Retinal pigment epithelial cell (primary cell): ENCODE measurements at regions not wholly inside any gene's neighbourhood (a gene's known extent, or its start where the extent isn't known, plus 50 kb on each side); places are given as distances from the start of the nearest gene placed in this dataset.

ENCODE experiments used
- DNase-seq: peaks from one replicate; pipeline ENCODE4 v3.0.0-alpha.2; 2010; ENCODE audit warnings: low read depth
- H3K4me3 ChIP-seq: 2 replicates; pipeline ENCODE4 v1.5.1; 2011; ENCODE audit warnings: mild to moderate bottlenecking, low read length, control low read depth, moderate library complexity
- CTCF ChIP-seq: conservative IDR thresholded peaks from 2 replicates; pipeline ENCODE4 v1.5.1; 2011; ENCODE audit warnings: low read depth, low read length, control low read depth, inconsistent platforms

- no peak for DNase-seq
- no peak for TF ChIP-seq CTCF
- H3K4me3 ChIP-seq = no peak overlapping the region
Measured at GRCh38 chr2:15081356-15081755, 448.8 kb downstream of the LRATD1 start.

GRCh38 chr2:15082105-15083058 is 449.9 kb downstream of the LRATD1 start:
- no peak for DNase-seq
- H3K4me3 ChIP-seq = no peak overlapping the region
- no peak for TF ChIP-seq CTCF

GRCh38 chr2:15084826-15085489 is 452.4 kb downstream of the LRATD1 start:
- no peak for TF ChIP-seq CTCF
- no peak overlapping the region for H3K4me3 ChIP-seq
- no peak for DNase-seq

- no peak overlapping the region for H3K4me3 ChIP-seq
- DNase-seq = no peak
- no peak for TF ChIP-seq CTCF
Measured at GRCh38 chr2:15092181-15092580, 459.7 kb downstream of the LRATD1 start.

- peak overlapping the region; percentile 14 for H3K4me3 ChIP-seq
- peak; percentile 93 for DNase-seq
- TF ChIP-seq CTCF = no peak
Measured at GRCh38 chr2:15092691-15093090, 460.2 kb downstream of the LRATD1 start.

GRCh38 chr2:15094161-15094560 is 461.6 kb downstream of the LRATD1 start:
- DNase-seq = no peak
- no peak for TF ChIP-seq CTCF
- no peak overlapping the region for H3K4me3 ChIP-seq
